ENCODE measurements at regions not wholly inside any gene's neighbourhood (a gene's known extent, or its start where the extent isn't known, plus 50 kb on each side); places are given as distances from the start of the nearest gene placed in this dataset.

- intact Hi-C loops (cut with micrococcal nuclease) (no loop called here), in situ Hi-C loops (cut with MboI) (no loop called here)
- H3K36me3 ChIP-seq (ENCODE audit: control insufficient read depth, insufficient read depth, low read length) = peaks cover 3% of the 10 kb centered on the region; the same call in 1 of the 3 replicates
- H3K9me1 ChIP-seq (ENCODE audit: control insufficient read depth, insufficient read depth, low read length) = no peaks in the 10 kb centered on the region
- H3K9me3 ChIP-seq (replicated peaks; ENCODE audit: control insufficient read depth, insufficient read depth, low read depth, low read length) = no peaks in the 10 kb centered on the region
- FAIRE-seq (no peak), DNase-seq (ENCODE audit: extremely low read depth in 1 of 4, low spot score in 3 of 4) (no peak), ATAC-seq (no peak)
- ChIA-PET CTCF (ENCODE audit: low intra/inter-chr PET ratio) (no interaction called here), POLR2A (interaction anchor here (0.9 kb wide), 1 partner anchor 17 kb away, joined by 3 read pairs; no protein-coding TSS in a partner anchor)
- H3K4me1 ChIP-seq (replicated peaks in 1 of 2; ENCODE audit: control insufficient read depth in 2 of 2, insufficient read depth in 2 of 2, low read length in 2 of 2) = no peaks in the 10 kb centered on the region
- H3K9ac ChIP-seq (ENCODE audit: insufficient read depth in 1 of 2, low read depth in 2 of 2, low read length in 2 of 2) = no peak overlapping the region
- peaks cover 11% of the 10 kb centered on the region; the same call in 2 of the 3 replicates for H3K79me2 ChIP-seq (ENCODE audit: control insufficient read depth, insufficient read depth, low read length)
- no peaks in the 10 kb centered on the region for H4K20me1 ChIP-seq (replicated peaks; ENCODE audit: control insufficient read depth, insufficient read depth, low read length)
- 64% methylated on average over 1 of the region's 1 CpG for WGBS (ENCODE audit: insufficient coverage, low coverage, missing lambda C conversion rate)
- H3K27ac ChIP-seq (ENCODE audit: extremely low read depth, low read depth, low read length) = no peak overlapping the region
- H3K4me3 ChIP-seq = no peak overlapping the region
- TF ChIP-seq POLR2H (tag; IDR thresholded peaks at IDR 0.05; ENCODE audit: low read depth) (0 out of 2 replicates have a peak, but pooled peaks have one; percentile 6), RERE (CRISPR knock-in tag; IDR thresholded peaks at IDR 0.05; ENCODE audit: borderline replicate concordance) (no peak), ATF4 (CRISPR knock-in tag; IDR thresholded peaks at IDR 0.05) (0 out of 2 replicates have a peak, but pooled peaks have one; percentile 26), CEBPG (CRISPR knock-in tag; IDR thresholded peaks at IDR 0.05) (no peak), CEBPG (tag; conservative IDR thresholded peaks at IDR 0.05 in 1 of 2, IDR thresholded peaks at IDR 0.05 in 1 of 2) (peak; percentile 70 to 79), TRIM24 (IDR thresholded peaks at IDR 0.05) (peak in 1 of 2 experiments; percentile 29; a peak in 1 of 4 replicates), E2F8 (IDR thresholded peaks at IDR 0.05; ENCODE audit: low read depth, partially characterized antibody) (no peak)
- BruUV-seq (replicated peaks) = no TSS peak
- H3K27me3 ChIP-seq (ENCODE audit: control insufficient read depth in 2 of 2, insufficient read depth in 2 of 2, low read length in 2 of 2) = no peaks in the 10 kb centered on the region
- H3K4me2 ChIP-seq (ENCODE audit: insufficient read depth, low read length) = no peak overlapping the region
- no peak overlapping the region for H2AFZ ChIP-seq (ENCODE audit: low read depth, low read length)
These were observed 339.9 kb upstream of the TMPRSS15 start for GRCh38 chr21:18743531-18743930.

Measured in K562 (cell line).